ENCODE measurements at regions not wholly inside any gene's neighbourhood (a gene's known extent, or its start where the extent isn't known, plus 50 kb on each side); places are given as distances from the start of the nearest gene placed in this dataset.
"Not testable (repeated sequence)": the region's sequence is repeated elsewhere in the genome, so short reads cannot be mapped to it uniquely, and the experiment has no call there.

GRCh38 chr1:108314815-108315214 lies 70.9 kb upstream of the NBPF4 start:
- no peak for DNase-seq (ENCODE audit: low read depth)

- peak; percentile 38 for DNase-seq (ENCODE audit: low read depth)
Measured at GRCh38 chr1:108316545-108316944, 72.7 kb upstream of the NBPF4 start.

- DNase-seq (ENCODE audit: low read depth), result no peak
Measured at GRCh38 chr1:108320849-108321248, 77.0 kb upstream of the NBPF4 start.

GRCh38 chr1:108325338-108325737 lies 81.5 kb upstream of the NBPF4 start:
- DNase-seq (ENCODE audit: low read depth), result not testable (repeated sequence)

- DNase-seq (ENCODE audit: low read depth), result peak; percentile 55
Measured at GRCh38 chr1:108327534-108328466, 83.9 kb upstream of the NBPF4 start.

GRCh38 chr1:108345776-108346531 lies 102.1 kb upstream of the NBPF4 start:
- DNase-seq (ENCODE audit: low read depth), result peak; percentile 36

- DNase-seq (ENCODE audit: low read depth), result no peak
Measured at GRCh38 chr1:108357802-108358201, 92.3 kb upstream of the NBPF6 start.

GRCh38 chr1:108380059-108380832 lies 69.9 kb upstream of the NBPF6 start:
- DNase-seq (ENCODE audit: low read depth), result not testable (repeated sequence)

All from M059J (cell line).